Mucosa of descending colon (tissue), 3 donors: ENCODE measurements at regions not wholly inside any gene's neighbourhood (a gene's known extent, or its start where the extent isn't known, plus 50 kb on each side); places are given as distances from the start of the nearest gene placed in this dataset.

Experiments used
- ATAC-seq: fragments of 200-7000 bp; cut with Tn5 transposase; one replicate; pipeline ENCODE4 v1.9.1; 2020; ENCODE audit warnings: mild to moderate bottlenecking, moderate library complexity
- DNase-seq, 3 donors: peaks; one replicate each; pipeline ENCODE4 v3.0.0-alpha.2; 2020
- H3K36me3 ChIP-seq: fragments of 200-600 bp; one replicate; pipeline ENCODE4 v1.8.0; 2021; ENCODE audit warnings: low read depth, mild to moderate bottlenecking
- H3K4me1 ChIP-seq: fragments of 200-600 bp; one replicate; pipeline ENCODE4 v1.8.0; 2021; ENCODE audit warnings: low read depth, mild to moderate bottlenecking
- H3K4me3 ChIP-seq: fragments of 200-600 bp; one replicate; pipeline ENCODE4 v1.8.0; 2021; ENCODE audit warnings: mild to moderate bottlenecking
- H3K9me3 ChIP-seq: fragments of 200-600 bp; one replicate; pipeline ENCODE4 v1.8.0; 2021; ENCODE audit warnings: mild to moderate bottlenecking
- CTCF ChIP-seq: fragments of 200-600 bp; IDR thresholded peaks from one replicate; pipeline ENCODE4 v1.8.0; 2022; ENCODE audit warnings: antibody characterized with exemption, mild to moderate bottlenecking
- intact Hi-C, 2 donors: fragments of 100-400 bp; cut with DNase I in 1 of 2; cut with micrococcal nuclease in 1 of 2; formaldehyde crosslinking; loops; one replicate each; pipeline versions ENCODE4 v1.11.0 to v1.11.1; 2022; cut with DNase I, micrococcal nuclease
- donor health status: DM: no; HTN: no; CAD: no; lungs with moderate emphysema.
- donor health status: DM: no; HTN: no; CAD: no.
- donor health status: DM: no; HTN: yes; CAD: no.

GRCh38 chr22:22139364-22139763, 105.2 kb upstream of the VPREB1 start:
- Histone ChIP-seq H3K4me1 (no peaks in the 10 kb centered on the region), H3K9me3 (no peaks in the 10 kb centered on the region), H3K36me3 (no peaks in the 10 kb centered on the region), H3K4me3 (no peak overlapping the region)
- no peak for TF ChIP-seq CTCF
- intact Hi-C loops, result no loop called here
- DNase-seq, result no peak
- no peak for ATAC-seq

- Histone ChIP-seq H3K4me3 (no peak overlapping the region), H3K9me3 (no peaks in the 10 kb centered on the region), H3K36me3 (no peaks in the 10 kb centered on the region), H3K4me1 (no peaks in the 10 kb centered on the region)
- ATAC-seq, result no peak
- TF ChIP-seq CTCF, result no peak
- DNase-seq, result no peak
- intact Hi-C loops, result no loop called here
Observed at GRCh38 chr22:22138915-22139314, 105.7 kb upstream of the VPREB1 start.

- no peak for DNase-seq
- TF ChIP-seq CTCF, result no peak
- Histone ChIP-seq H3K4me3 (no peak overlapping the region), H3K9me3 (no peaks in the 10 kb centered on the region), H3K36me3 (no peaks in the 10 kb centered on the region), H3K4me1 (no peaks in the 10 kb centered on the region)
- intact Hi-C loops, result no loop called here
- no peak for ATAC-seq
Observed at GRCh38 chr22:22137891-22138290, 106.7 kb upstream of the VPREB1 start.

- Histone ChIP-seq H3K4me3 (no peak overlapping the region), H3K9me3 (no peaks in the 10 kb centered on the region), H3K36me3 (no peaks in the 10 kb centered on the region), H3K4me1 (no peaks in the 10 kb centered on the region)
- DNase-seq (no peak), ATAC-seq (no peak)
- intact Hi-C loops, result no loop called here
- TF ChIP-seq CTCF, result no peak
Observed at GRCh38 chr22:22133910-22134309, 110.7 kb upstream of the VPREB1 start.

GRCh38 chr22:22130953-22131608, 113.5 kb upstream of the VPREB1 start:
- no peak for TF ChIP-seq CTCF
- H3K36me3 ChIP-seq, result no peaks in the 10 kb centered on the region
- DNase-seq (no peak), ATAC-seq (no peak)
- no peak overlapping the region for H3K4me3 ChIP-seq
- intact Hi-C loops, result no loop called here
- no peaks in the 10 kb centered on the region for H3K9me3 ChIP-seq
- no peaks in the 10 kb centered on the region for H3K4me1 ChIP-seq

- H3K4me1 ChIP-seq, result no peaks in the 10 kb centered on the region
- H3K36me3 ChIP-seq, result no peaks in the 10 kb centered on the region
- TF ChIP-seq CTCF, result no peak
- no peaks in the 10 kb centered on the region for H3K9me3 ChIP-seq
- DNase-seq (no peak), ATAC-seq (no peak)
- H3K4me3 ChIP-seq, result no peak overlapping the region
- intact Hi-C loops, result no loop called here
Observed at GRCh38 chr22:22129387-22129786, 115.2 kb upstream of the VPREB1 start.
